H1 (cell line): ENCODE measurements at regions not wholly inside any gene's neighbourhood (a gene's known extent, or its start where the extent isn't known, plus 50 kb on each side); places are given as distances from the start of the nearest gene placed in this dataset.

Experiments used
- CTCF ChIA-PET: fragments of 300-600 bp; sonication (Branson Sonifier 250); formaldehyde crosslinking; loops from one replicate; lab custom pipeline; 2021; ENCODE audit not compliant: partially characterized antibody; lab: Charles Lee
- POLR2A ChIA-PET: fragments of 300-600 bp; sonication (Branson Sonifier 250); formaldehyde crosslinking; loops from one replicate; lab custom pipeline; 2021; ENCODE audit warnings: inconsistent platforms; ENCODE audit not compliant: partially characterized antibody; lab: Charles Lee
- DNase-seq, 2 experiments: peaks; one replicate each; pipeline versions ENCODE4 v3.0.0 to v3.0.0-alpha.2; 2010 to 2022; ENCODE audit warnings: low spot score in 2 of 2, low read depth in 1 of 2, mixed read lengths in 1 of 2
- FAIRE-seq: peaks from 2 replicates; lab custom pipeline; 2011; peaks lifted over from hg19 to GRCh38; lab: Jason Lieb, UNC
- H2AFZ ChIP-seq: 2 replicates; pipeline ENCODE4 v1.8.1; 2012; ENCODE audit warnings: low read length, inconsistent platforms
- H2AK5ac ChIP-seq: 2 replicates; pipeline ENCODE4 v1.6.1; 2013; ENCODE audit warnings: low read depth, low read length
- H2BK120ac ChIP-seq: replicated peaks from 2 replicates; pipeline ENCODE3; 2013; ENCODE audit warnings: low read depth, low read length, inconsistent platforms
- H2BK12ac ChIP-seq: 2 replicates; pipeline ENCODE4 v1.6.1; 2013; ENCODE audit warnings: low read depth, low read length
- H2BK15ac ChIP-seq: 2 replicates; pipeline ENCODE4 v1.6.1; 2013; ENCODE audit warnings: low read length
- H2BK20ac ChIP-seq: 2 replicates; pipeline ENCODE4 v1.6.1; 2013; ENCODE audit warnings: low read length
- H2BK5ac ChIP-seq: 2 replicates; pipeline ENCODE4 v1.6.1; 2013; ENCODE audit warnings: low read depth, low read length
- H3K14ac ChIP-seq: 2 replicates; pipeline ENCODE4 v1.6.1; 2013; ENCODE audit warnings: inconsistent platforms; ENCODE audit not compliant: insufficient read length
- H3K18ac ChIP-seq: 2 replicates; pipeline ENCODE4 v1.6.1; 2013; ENCODE audit warnings: low read length; ENCODE audit errors: extremely low read depth
- H3K23ac ChIP-seq: 2 replicates; pipeline ENCODE4 v1.6.1; 2013; ENCODE audit warnings: inconsistent platforms; ENCODE audit not compliant: insufficient read length
- H3K23me2 ChIP-seq: 2 replicates; pipeline ENCODE4 v1.6.1; 2013; ENCODE audit warnings: low read depth, low read length
- H3K27ac ChIP-seq: 2 replicates; pipeline ENCODE4 v1.6.1; 2011; ENCODE audit warnings: low read depth, low read length, inconsistent platforms
- H3K27me3 ChIP-seq, 4 experiments: replicated peaks in 1 of 4; 1 replicate in 1 of 4; 2 replicates in 3 of 4; pipeline versions ENCODE4 v1.6.1 to v1.8.1; 2011 to 2013; ENCODE audit warnings: low read length in 3 of 4, mild to moderate bottlenecking in 3 of 4, inconsistent platforms in 2 of 4, mixed read lengths in 2 of 4, moderate library complexity in 1 of 4; ENCODE audit not compliant: control insufficient read depth in 3 of 4, insufficient read depth in 3 of 4; ENCODE audit errors: extremely low read depth in 1 of 4
- H3K36me3 ChIP-seq, 4 experiments: 2 replicates each; pipeline versions ENCODE4 v1.6.1 to v1.8.1; 2011 to 2013; ENCODE audit warnings: mild to moderate bottlenecking in 4 of 4, low read length in 3 of 4, moderate library complexity in 2 of 4, control low read depth in 1 of 4, inconsistent platforms in 1 of 4; ENCODE audit not compliant: insufficient read depth in 4 of 4, control insufficient read depth in 2 of 4
- H3K4ac ChIP-seq: replicated peaks from 2 replicates; pipeline ENCODE3; 2013; ENCODE audit warnings: low read length, low read depth, mixed read lengths, inconsistent platforms; ENCODE audit not compliant: insufficient read length
- H3K4me1 ChIP-seq, 4 experiments: replicated peaks in 1 of 4; 1 replicate in 1 of 4; 2 replicates in 3 of 4; pipeline versions ENCODE4 v1.6.1 to v1.8.1; 2011 to 2013; ENCODE audit warnings: low read length in 3 of 4, inconsistent platforms in 2 of 4, mixed read lengths in 1 of 4; ENCODE audit not compliant: insufficient read depth in 4 of 4, control insufficient read depth in 3 of 4
- H3K4me2 ChIP-seq, 2 experiments: 2 replicates each; pipeline versions ENCODE4 v1.6.1 to v1.8.1; 2011 to 2013; ENCODE audit warnings: low read depth in 2 of 2, low read length in 2 of 2, control low read depth in 1 of 2, inconsistent platforms in 1 of 2, mild to moderate bottlenecking in 1 of 2; ENCODE audit not compliant: insufficient read depth in 1 of 2
- H3K4me3 ChIP-seq, 4 experiments: fragments of 200-600, 300-600 bp in 1 of 4; sonication (generic), shearing (Covaris generic), sonication (Bioruptor Twin) in 1 of 4; 2 replicates each; pipeline versions ENCODE4 v1.5.1 to v1.8.1; 2011 to 2016; ENCODE audit warnings: low read length in 4 of 4, low read depth in 3 of 4, control low read depth in 2 of 4, inconsistent platforms in 2 of 4, mild to moderate bottlenecking in 2 of 4, mixed read lengths in 1 of 4, moderate library complexity in 1 of 4; ENCODE audit not compliant: insufficient read depth in 2 of 4; ENCODE audit errors: extremely low read depth in 1 of 4
- H3K56ac ChIP-seq: replicated peaks from 2 replicates; pipeline ENCODE3; 2013; ENCODE audit warnings: low read depth, mild to moderate bottlenecking, mixed read lengths, low read length, inconsistent platforms; ENCODE audit not compliant: insufficient read length
- H3K79me1 ChIP-seq: 2 replicates; pipeline ENCODE4 v1.6.1; 2013; ENCODE audit warnings: low read depth, low read length, control low read depth
- H3K79me2 ChIP-seq, 2 experiments: 2 replicates each; pipeline versions ENCODE4 v1.6.1 to v1.8.1; 2012 to 2013; ENCODE audit warnings: low read length in 2 of 2, mild to moderate bottlenecking in 2 of 2, inconsistent platforms in 1 of 2; ENCODE audit not compliant: insufficient read depth in 2 of 2, control insufficient read depth in 1 of 2
- H3K9ac ChIP-seq, 4 experiments: replicated peaks in 1 of 4; 1 replicate in 1 of 4; 2 replicates in 3 of 4; pipeline versions ENCODE4 v1.6.1 to v1.8.1; 2011 to 2013; ENCODE audit warnings: low read depth in 3 of 4, low read length in 3 of 4, control low read depth in 2 of 4, mild to moderate bottlenecking in 2 of 4, moderate library complexity in 2 of 4, inconsistent platforms in 1 of 4; ENCODE audit errors: extremely low read depth in 1 of 4
- H3K9me3 ChIP-seq, 2 experiments: 2 replicates each; pipeline versions ENCODE4 v1.6.1 to v1.8.1; 2012 to 2013; ENCODE audit warnings: mild to moderate bottlenecking in 2 of 2, moderate library complexity in 2 of 2, control low read depth in 1 of 2, inconsistent platforms in 1 of 2, low read depth in 1 of 2, low read length in 1 of 2, mixed read lengths in 1 of 2; ENCODE audit not compliant: insufficient read depth in 2 of 2
- H4K20me1 ChIP-seq, 2 experiments: replicated peaks in 1 of 2; 2 replicates each; pipeline versions ENCODE3 to v1.8.1; 2011 to 2013; ENCODE audit warnings: inconsistent platforms in 2 of 2, low read length in 2 of 2, mild to moderate bottlenecking in 1 of 2; ENCODE audit not compliant: insufficient read depth in 2 of 2, control insufficient read depth in 1 of 2
- H4K5ac ChIP-seq: 2 replicates; pipeline ENCODE4 v1.6.1; 2013; ENCODE audit warnings: low read length, low read depth, mixed read lengths, inconsistent platforms; ENCODE audit not compliant: insufficient read length
- H4K8ac ChIP-seq: 2 replicates; pipeline ENCODE4 v1.8.0; 2013; ENCODE audit warnings: mild to moderate bottlenecking, moderate library complexity, low read length, inconsistent platforms; ENCODE audit not compliant: insufficient read depth; ENCODE audit errors: extremely low read depth
- H4K91ac ChIP-seq: replicated peaks from 2 replicates; pipeline ENCODE3; 2013; ENCODE audit warnings: low read length, mixed read lengths, inconsistent platforms; ENCODE audit not compliant: insufficient read length
- WGBS, 2 experiments: shearing (Covaris generic) in 1 of 2; methylation state at CpG; one replicate each; pipeline versions ENCODE4 v1.1.6 to v1.1.7; 2013 to 2015; ENCODE audit warnings: low lambda C conversion rate in 2 of 2, mixed read lengths in 2 of 2, inconsistent platforms in 1 of 2, low coverage in 1 of 2, missing lambda C conversion rate in 1 of 2; ENCODE audit not compliant: insufficient replicate concordance in 2 of 2, insufficient coverage in 1 of 2, insufficient read length in 1 of 2; ENCODE audit errors: extremely low coverage in 1 of 2, missing lambda C conversion rate in 1 of 2; 5-methylcytosine and 5-hydroxymethylcytosine counted together

- H3K4me1 ChIP-seq = peaks cover 0 to 5% (median 0%) of the 10 kb centered on the region in 4 experiments; a peak in 2 of 7 replicates
- no peaks in the 10 kb centered on the region for H3K79me2 ChIP-seq
- no peak overlapping the region for H3K4me2 ChIP-seq
- H3K14ac ChIP-seq = no peak overlapping the region
- H2BK5ac ChIP-seq = no peak overlapping the region
- no peak overlapping the region for H3K9ac ChIP-seq
- no peak overlapping the region for H2BK15ac ChIP-seq
- POLR2A ChIA-PET = no interaction called here
- no peak overlapping the region for H2BK12ac ChIP-seq
- no peaks in the 10 kb centered on the region; a peak in 1 of 8 replicates for H3K36me3 ChIP-seq
- no peak overlapping the region for H2AFZ ChIP-seq
- H3K23me2 ChIP-seq = no peaks in the 10 kb centered on the region
- CTCF ChIA-PET = interaction anchor here (0.5 to 1.6 kb wide), 4 partner anchors 9 to 36 kb away, joined by 3 to 10 read pairs (median 4); no protein-coding TSS in a partner anchor
- no peak overlapping the region for H2AK5ac ChIP-seq
- no peak overlapping the region for H4K5ac ChIP-seq
- no peaks in the 10 kb centered on the region for H3K9me3 ChIP-seq
- no peak overlapping the region for H3K27ac ChIP-seq
- no peaks in the 10 kb centered on the region for H3K27me3 ChIP-seq
- H4K91ac ChIP-seq = no peak overlapping the region
- FAIRE-seq = no peak
- DNase-seq = no peak
- no peaks in the 10 kb centered on the region for H3K79me1 ChIP-seq
- H4K20me1 ChIP-seq = no peaks in the 10 kb centered on the region
- no peak overlapping the region for H3K4ac ChIP-seq
- H3K4me3 ChIP-seq = no peak overlapping the region
- no peak overlapping the region for H3K23ac ChIP-seq
- H2BK120ac ChIP-seq = no peak overlapping the region
- no peak overlapping the region for H4K8ac ChIP-seq
- no peak overlapping the region for H3K56ac ChIP-seq
- H3K18ac ChIP-seq = no peak overlapping the region
- WGBS, 2 experiments = 88% methylated on average over 2 of the region's 2 CpGs; no CpG with 5 or more reads in 1 of the 2 experiments
- no peak overlapping the region for H2BK20ac ChIP-seq
Observed at GRCh38 chr15:62706317-62706716, 336.2 kb upstream of the TPM1 start.
